OCI-LY7 (cell line): ENCODE measurements at regions not wholly inside any gene's neighbourhood (a gene's known extent, or its start where the extent isn't known, plus 50 kb on each side); places are given as distances from the start of the nearest gene placed in this dataset.

Experiments used
- BruUV-seq: library from RNA; stranded (reverse); fragments of 400-500 nt; replicated peaks from 2 replicates; lab custom pipeline; 2021; lab: Mats Ljungman, UMichigan
- CTCF ChIA-PET: fragments of 300-600 bp; sonication (Branson Sonifier 250); formaldehyde crosslinking; loops from one replicate; lab custom pipeline; 2022; ENCODE audit warnings: antibody characterized with exemption; ENCODE audit not compliant: unreplicated experiment; lab: Charles Lee
- POLR2A ChIA-PET: fragments of 300-600 bp; sonication (Branson Sonifier 250); formaldehyde crosslinking; loops from one replicate; lab custom pipeline; 2022; ENCODE audit warnings: antibody characterized with exemption; lab: Charles Lee
- DNase-seq: peaks from one replicate; pipeline ENCODE4 v3.0.0-alpha.2; 2015; ENCODE audit warnings: low spot score
- H2AFZ ChIP-seq: fragments of 200-600 bp; sonication (generic), shearing (Covaris generic); 2 replicates; pipeline ENCODE4 v1.6.1; 2014; ENCODE audit warnings: mild to moderate bottlenecking, antibody characterized with exemption, low read length, moderate library complexity
- H3K27ac ChIP-seq: fragments of 200-600 bp; sonication (generic); 2 replicates; pipeline ENCODE4 v1.5.1; 2014; ENCODE audit warnings: mixed run types, low read depth, mild to moderate bottlenecking, moderate library complexity, low read length, inconsistent platforms; ENCODE audit not compliant: poor library complexity, severe bottlenecking
- H3K36me3 ChIP-seq: fragments of 200-600 bp; sonication (generic); 2 replicates; pipeline ENCODE4 v1.6.1; 2014; ENCODE audit warnings: mild to moderate bottlenecking, antibody characterized with exemption, low read length, moderate library complexity, mixed read lengths; ENCODE audit not compliant: insufficient read depth
- H3K4me1 ChIP-seq: fragments of 200-600 bp; sonication (generic); 2 replicates; pipeline ENCODE4 v1.5.1; 2014; ENCODE audit warnings: mild to moderate bottlenecking, low read length; ENCODE audit not compliant: insufficient read depth, poor library complexity, severe bottlenecking
- H3K4me2 ChIP-seq: fragments of 200-600 bp; sonication (generic); 2 replicates; pipeline ENCODE4 v1.6.1; 2014; ENCODE audit warnings: mild to moderate bottlenecking, low read length
- H3K4me3 ChIP-seq: fragments of 200-600 bp; sonication (generic); 2 replicates; pipeline ENCODE4 v1.5.1; 2014; ENCODE audit warnings: mild to moderate bottlenecking, low read depth, low read length; ENCODE audit not compliant: poor library complexity, severe bottlenecking
- H3K79me2 ChIP-seq: fragments of 200-600 bp; sonication (generic); 2 replicates; pipeline ENCODE4 v1.6.1; 2016; ENCODE audit warnings: low read depth, mild to moderate bottlenecking, low read length, moderate library complexity, mixed read lengths; ENCODE audit not compliant: insufficient read depth
- H3K9me2 ChIP-seq: fragments of 200-600 bp; sonication (generic); 2 replicates; pipeline ENCODE4 v1.6.1; 2016; ENCODE audit warnings: mild to moderate bottlenecking, low read length, mixed read lengths; ENCODE audit not compliant: insufficient read depth
- H3K9me3 ChIP-seq: fragments of 200-600 bp; sonication (generic); 2 replicates; pipeline ENCODE4 v1.6.1; 2014; ENCODE audit warnings: mild to moderate bottlenecking, mixed run types, low read length, mixed read lengths
- H4K20me1 ChIP-seq: fragments of 200-600 bp; sonication (generic); 2 replicates; pipeline ENCODE4 v1.6.1; 2014; ENCODE audit warnings: mild to moderate bottlenecking, antibody characterized with exemption, low read length, moderate library complexity, mixed read lengths; ENCODE audit not compliant: insufficient read depth
- CTCF ChIP-seq: fragments of 200-600 bp; sonication (generic); conservative IDR thresholded peaks from 2 replicates; pipeline ENCODE4 v1.5.1; 2014; ENCODE audit warnings: mild to moderate bottlenecking, antibody characterized with exemption, low read length, moderate library complexity, mixed read lengths
- EZH2phosphoT487 ChIP-seq: fragments of 200-600 bp; sonication (generic); IDR thresholded peaks from 2 replicates; pipeline ENCODE4 v1.6.1; 2018; ENCODE audit warnings: low read depth, borderline replicate concordance, mild to moderate bottlenecking, mixed run types, antibody characterized with exemption, low read length, moderate library complexity, mixed read lengths
- intact Hi-C: fragments of 100-400 bp; cut with micrococcal nuclease; formaldehyde crosslinking; loops from one replicate; pipeline ENCODE4 v1.10.0; 2022; ENCODE audit not compliant: unreplicated experiment

GRCh38 chr13:22461854-22462490, 718.8 kb upstream of the SGCG start:
- H3K27ac ChIP-seq, result no peak overlapping the region
- ChIA-PET CTCF (no interaction called here), POLR2A (no interaction called here)
- no peaks in the 10 kb centered on the region for H3K9me3 ChIP-seq
- BruUV-seq, result no TSS peak
- H4K20me1 ChIP-seq, result no peaks in the 10 kb centered on the region
- DNase-seq, result no peak
- no peak overlapping the region for H3K4me3 ChIP-seq
- intact Hi-C loops, result no loop called here
- no peaks in the 10 kb centered on the region for H3K9me2 ChIP-seq
- H3K4me2 ChIP-seq, result no peak overlapping the region
- no peak overlapping the region for H2AFZ ChIP-seq
- H3K36me3 ChIP-seq, result no peaks in the 10 kb centered on the region
- H3K79me2 ChIP-seq, result no peaks in the 10 kb centered on the region
- no peak for TF ChIP-seq CTCF
- no peaks in the 10 kb centered on the region for H3K4me1 ChIP-seq

- TF ChIP-seq EZH2phosphoT487, result no peak
- no peak overlapping the region for H3K4me3 ChIP-seq
- intact Hi-C loops, result no loop called here
- H3K27ac ChIP-seq, result no peak overlapping the region
- H3K4me1 ChIP-seq, result no peaks in the 10 kb centered on the region
- no peaks in the 10 kb centered on the region for H3K9me3 ChIP-seq
- H3K36me3 ChIP-seq, result no peaks in the 10 kb centered on the region
- no peaks in the 10 kb centered on the region for H3K9me2 ChIP-seq
- H3K79me2 ChIP-seq, result no peaks in the 10 kb centered on the region
- H3K4me2 ChIP-seq, result no peak overlapping the region
- no TSS peak for BruUV-seq
- ChIA-PET POLR2A (interaction anchor here (0.7 kb wide), 1 partner anchor 23 kb away, joined by 4 read pairs; no protein-coding TSS in a partner anchor), CTCF (no interaction called here)
- H4K20me1 ChIP-seq, result no peaks in the 10 kb centered on the region
- DNase-seq, result no peak
- no peak overlapping the region for H2AFZ ChIP-seq
Observed at GRCh38 chr13:22463089-22463488, 717.7 kb upstream of the SGCG start.

GRCh38 chr13:22468045-22468444, 712.7 kb upstream of the SGCG start:
- POLR2A ChIA-PET, result no interaction called here
- no peaks in the 10 kb centered on the region for H3K4me1 ChIP-seq
- BruUV-seq, result no TSS peak

More at GRCh38 chr13:22468045-22468444, 712.7 kb upstream of the SGCG start:
- Histone ChIP-seq H2AFZ (no peak overlapping the region), H3K4me3 (no peak overlapping the region), H3K4me2 (no peak overlapping the region), H3K27ac (no peak overlapping the region), H3K36me3 (no peaks in the 10 kb centered on the region), H3K9me2 (no peaks in the 10 kb centered on the region), H4K20me1 (no peaks in the 10 kb centered on the region), H3K9me3 (no peaks in the 10 kb centered on the region), H3K79me2 (no peaks in the 10 kb centered on the region)
- intact Hi-C loops, result no loop called here
- TF ChIP-seq EZH2phosphoT487, result no peak
- TF ChIP-seq CTCF, result no peak
- no peak for DNase-seq
- CTCF ChIA-PET, result no interaction called here
